H1 (cell line): ENCODE measurements at regions not wholly inside any gene's neighbourhood (a gene's known extent, or its start where the extent isn't known, plus 50 kb on each side); places are given as distances from the start of the nearest gene placed in this dataset.

ENCODE experiments used
- CTCF ChIA-PET: fragments of 300-600 bp; sonication (Branson Sonifier 250); formaldehyde crosslinking; loops from one replicate; lab custom pipeline; 2021; ENCODE audit not compliant: partially characterized antibody; lab: Charles Lee
- POLR2A ChIA-PET: fragments of 300-600 bp; sonication (Branson Sonifier 250); formaldehyde crosslinking; loops from one replicate; lab custom pipeline; 2021; ENCODE audit warnings: inconsistent platforms; ENCODE audit not compliant: partially characterized antibody; lab: Charles Lee
- DNase-seq, 2 experiments: peaks; one replicate each; pipeline versions ENCODE4 v3.0.0 to v3.0.0-alpha.2; 2010 to 2022; ENCODE audit warnings: low spot score in 2 of 2, low read depth in 1 of 2, mixed read lengths in 1 of 2
- FAIRE-seq: peaks from 2 replicates; lab custom pipeline; 2011; peaks lifted over from hg19 to GRCh38; lab: Jason Lieb, UNC
- H2AFZ ChIP-seq: 2 replicates; pipeline ENCODE4 v1.8.1; 2012; ENCODE audit warnings: low read length, inconsistent platforms
- H2AK5ac ChIP-seq: 2 replicates; pipeline ENCODE4 v1.6.1; 2013; ENCODE audit warnings: low read depth, low read length
- H2BK120ac ChIP-seq: replicated peaks from 2 replicates; pipeline ENCODE3; 2013; ENCODE audit warnings: low read depth, low read length, inconsistent platforms
- H2BK12ac ChIP-seq: 2 replicates; pipeline ENCODE4 v1.6.1; 2013; ENCODE audit warnings: low read depth, low read length
- H2BK15ac ChIP-seq: 2 replicates; pipeline ENCODE4 v1.6.1; 2013; ENCODE audit warnings: low read length
- H2BK20ac ChIP-seq: 2 replicates; pipeline ENCODE4 v1.6.1; 2013; ENCODE audit warnings: low read length
- H2BK5ac ChIP-seq: 2 replicates; pipeline ENCODE4 v1.6.1; 2013; ENCODE audit warnings: low read depth, low read length
- H3K14ac ChIP-seq: 2 replicates; pipeline ENCODE4 v1.6.1; 2013; ENCODE audit warnings: inconsistent platforms; ENCODE audit not compliant: insufficient read length
- H3K18ac ChIP-seq: 2 replicates; pipeline ENCODE4 v1.6.1; 2013; ENCODE audit warnings: low read length; ENCODE audit errors: extremely low read depth
- H3K23ac ChIP-seq: 2 replicates; pipeline ENCODE4 v1.6.1; 2013; ENCODE audit warnings: inconsistent platforms; ENCODE audit not compliant: insufficient read length
- H3K23me2 ChIP-seq: 2 replicates; pipeline ENCODE4 v1.6.1; 2013; ENCODE audit warnings: low read depth, low read length
- H3K27ac ChIP-seq: 2 replicates; pipeline ENCODE4 v1.6.1; 2011; ENCODE audit warnings: low read depth, low read length, inconsistent platforms
- H3K27me3 ChIP-seq, 4 experiments: replicated peaks in 1 of 4; 1 replicate in 1 of 4; 2 replicates in 3 of 4; pipeline versions ENCODE4 v1.6.1 to v1.8.1; 2011 to 2013; ENCODE audit warnings: low read length in 3 of 4, mild to moderate bottlenecking in 3 of 4, inconsistent platforms in 2 of 4, mixed read lengths in 2 of 4, moderate library complexity in 1 of 4; ENCODE audit not compliant: control insufficient read depth in 3 of 4, insufficient read depth in 3 of 4; ENCODE audit errors: extremely low read depth in 1 of 4
- H3K36me3 ChIP-seq, 4 experiments: 2 replicates each; pipeline versions ENCODE4 v1.6.1 to v1.8.1; 2011 to 2013; ENCODE audit warnings: mild to moderate bottlenecking in 4 of 4, low read length in 3 of 4, moderate library complexity in 2 of 4, control low read depth in 1 of 4, inconsistent platforms in 1 of 4; ENCODE audit not compliant: insufficient read depth in 4 of 4, control insufficient read depth in 2 of 4
- H3K4ac ChIP-seq: replicated peaks from 2 replicates; pipeline ENCODE3; 2013; ENCODE audit warnings: low read length, low read depth, mixed read lengths, inconsistent platforms; ENCODE audit not compliant: insufficient read length
- H3K4me1 ChIP-seq, 4 experiments: replicated peaks in 1 of 4; 1 replicate in 1 of 4; 2 replicates in 3 of 4; pipeline versions ENCODE4 v1.6.1 to v1.8.1; 2011 to 2013; ENCODE audit warnings: low read length in 3 of 4, inconsistent platforms in 2 of 4, mixed read lengths in 1 of 4; ENCODE audit not compliant: insufficient read depth in 4 of 4, control insufficient read depth in 3 of 4
- H3K4me2 ChIP-seq, 2 experiments: 2 replicates each; pipeline versions ENCODE4 v1.6.1 to v1.8.1; 2011 to 2013; ENCODE audit warnings: low read depth in 2 of 2, low read length in 2 of 2, control low read depth in 1 of 2, inconsistent platforms in 1 of 2, mild to moderate bottlenecking in 1 of 2; ENCODE audit not compliant: insufficient read depth in 1 of 2
- H3K4me3 ChIP-seq, 4 experiments: fragments of 200-600, 300-600 bp in 1 of 4; sonication (generic), shearing (Covaris generic), sonication (Bioruptor Twin) in 1 of 4; 2 replicates each; pipeline versions ENCODE4 v1.5.1 to v1.8.1; 2011 to 2016; ENCODE audit warnings: low read length in 4 of 4, low read depth in 3 of 4, control low read depth in 2 of 4, inconsistent platforms in 2 of 4, mild to moderate bottlenecking in 2 of 4, mixed read lengths in 1 of 4, moderate library complexity in 1 of 4; ENCODE audit not compliant: insufficient read depth in 2 of 4; ENCODE audit errors: extremely low read depth in 1 of 4
- H3K56ac ChIP-seq: replicated peaks from 2 replicates; pipeline ENCODE3; 2013; ENCODE audit warnings: low read depth, mild to moderate bottlenecking, mixed read lengths, low read length, inconsistent platforms; ENCODE audit not compliant: insufficient read length
- H3K79me1 ChIP-seq: 2 replicates; pipeline ENCODE4 v1.6.1; 2013; ENCODE audit warnings: low read depth, low read length, control low read depth
- H3K79me2 ChIP-seq, 2 experiments: 2 replicates each; pipeline versions ENCODE4 v1.6.1 to v1.8.1; 2012 to 2013; ENCODE audit warnings: low read length in 2 of 2, mild to moderate bottlenecking in 2 of 2, inconsistent platforms in 1 of 2; ENCODE audit not compliant: insufficient read depth in 2 of 2, control insufficient read depth in 1 of 2
- H3K9ac ChIP-seq, 4 experiments: replicated peaks in 1 of 4; 1 replicate in 1 of 4; 2 replicates in 3 of 4; pipeline versions ENCODE4 v1.6.1 to v1.8.1; 2011 to 2013; ENCODE audit warnings: low read depth in 3 of 4, low read length in 3 of 4, control low read depth in 2 of 4, mild to moderate bottlenecking in 2 of 4, moderate library complexity in 2 of 4, inconsistent platforms in 1 of 4; ENCODE audit errors: extremely low read depth in 1 of 4
- H3K9me3 ChIP-seq, 2 experiments: 2 replicates each; pipeline versions ENCODE4 v1.6.1 to v1.8.1; 2012 to 2013; ENCODE audit warnings: mild to moderate bottlenecking in 2 of 2, moderate library complexity in 2 of 2, control low read depth in 1 of 2, inconsistent platforms in 1 of 2, low read depth in 1 of 2, low read length in 1 of 2, mixed read lengths in 1 of 2; ENCODE audit not compliant: insufficient read depth in 2 of 2
- H4K20me1 ChIP-seq, 2 experiments: replicated peaks in 1 of 2; 2 replicates each; pipeline versions ENCODE3 to v1.8.1; 2011 to 2013; ENCODE audit warnings: inconsistent platforms in 2 of 2, low read length in 2 of 2, mild to moderate bottlenecking in 1 of 2; ENCODE audit not compliant: insufficient read depth in 2 of 2, control insufficient read depth in 1 of 2
- H4K5ac ChIP-seq: 2 replicates; pipeline ENCODE4 v1.6.1; 2013; ENCODE audit warnings: low read length, low read depth, mixed read lengths, inconsistent platforms; ENCODE audit not compliant: insufficient read length
- H4K8ac ChIP-seq: 2 replicates; pipeline ENCODE4 v1.8.0; 2013; ENCODE audit warnings: mild to moderate bottlenecking, moderate library complexity, low read length, inconsistent platforms; ENCODE audit not compliant: insufficient read depth; ENCODE audit errors: extremely low read depth
- H4K91ac ChIP-seq: replicated peaks from 2 replicates; pipeline ENCODE3; 2013; ENCODE audit warnings: low read length, mixed read lengths, inconsistent platforms; ENCODE audit not compliant: insufficient read length
- ATF2 ChIP-seq: IDR thresholded peaks from 2 replicates; pipeline ENCODE4 v1.6.1; 2012; ENCODE audit warnings: low read length, inconsistent platforms
- ATF3 ChIP-seq: IDR thresholded peaks from 2 replicates; pipeline ENCODE4 v1.6.1; 2011; ENCODE audit warnings: low read depth, mild to moderate bottlenecking, low read length; ENCODE audit not compliant: insufficient read depth
- CEBPB ChIP-seq: IDR thresholded peaks from 2 replicates; pipeline ENCODE4 v1.6.1; 2012; ENCODE audit warnings: low read depth, low read length
- HDAC6 ChIP-seq: IDR thresholded peaks from one replicate; pipeline ENCODE4 v1.7.1; 2012; ENCODE audit warnings: low read depth, mild to moderate bottlenecking, inconsistent platforms, low read length, moderate library complexity
- JUND ChIP-seq: IDR thresholded peaks from 2 replicates; pipeline ENCODE4 v1.6.1; 2011; ENCODE audit warnings: mild to moderate bottlenecking, improper control_type of control experiment, low read length
- PHF8 ChIP-seq: fragments of 200-600 bp; sonication (generic); conservative IDR thresholded peaks from 2 replicates; pipeline ENCODE4 v1.7.1; 2012; ENCODE audit warnings: low read depth, mild to moderate bottlenecking, inconsistent platforms, low read length, moderate library complexity
- POLR2A ChIP-seq, 2 experiments: IDR thresholded peaks; 1 replicate in 1 of 2; 2 replicates in 1 of 2; pipeline ENCODE4 v1.6.1; 2011; ENCODE audit warnings: low read depth in 2 of 2, low read length in 2 of 2, mild to moderate bottlenecking in 2 of 2; ENCODE audit errors: control extremely low read depth in 1 of 2
- POLR2AphosphoS5 ChIP-seq: IDR thresholded peaks from 2 replicates; pipeline ENCODE4 v1.6.1; 2011; ENCODE audit warnings: low read depth, low read length
- RFX5 ChIP-seq: IDR thresholded peaks from 2 replicates; pipeline ENCODE4 v1.6.1; 2011; ENCODE audit warnings: low read depth, low read length, improper control_type of control experiment, borderline replicate concordance
- SP1 ChIP-seq: IDR thresholded peaks from 2 replicates; pipeline ENCODE4 v1.6.1; 2011; ENCODE audit warnings: low read depth, low read length
- TEAD4 ChIP-seq: IDR thresholded peaks from 2 replicates; pipeline ENCODE4 v1.6.1; 2012; ENCODE audit warnings: low read depth, low read length, inconsistent platforms, mixed read lengths
- ZNF274 ChIP-seq: IDR thresholded peaks from 2 replicates; pipeline ENCODE4 v1.7.0; 2012; ENCODE audit warnings: low read length, borderline replicate concordance; ENCODE audit errors: extremely low read depth

DNA sequence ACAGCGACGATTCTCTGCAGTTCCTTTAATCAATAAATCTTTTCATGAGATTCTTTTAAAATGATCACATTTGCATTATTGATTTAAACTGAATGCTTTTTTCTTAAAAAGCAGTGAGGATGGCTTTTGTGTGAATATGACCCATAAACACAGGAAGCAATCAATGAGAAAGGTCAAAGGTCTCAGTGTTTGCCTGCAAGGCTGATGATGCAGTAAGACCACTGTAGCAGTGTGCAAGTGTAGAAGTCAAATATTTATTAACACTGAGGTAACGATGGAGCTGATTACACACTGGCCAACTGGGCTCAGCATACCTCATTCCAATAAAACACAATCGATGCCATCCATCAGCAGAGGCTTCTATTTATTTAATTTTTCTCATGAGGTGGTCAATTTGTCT lies 633.5 kb downstream of the DCDC2C start (continued):
- TF ChIP-seq TEAD4 (no peak), POLR2A (IDR thresholded peaks at IDR 0.05; ENCODE audit: control extremely low read depth in 1 of 2, low read depth in 2 of 2, low read length in 2 of 2) (no peak)
- TF ChIP-seq, all 59 proteins: peak for 0

DNA sequence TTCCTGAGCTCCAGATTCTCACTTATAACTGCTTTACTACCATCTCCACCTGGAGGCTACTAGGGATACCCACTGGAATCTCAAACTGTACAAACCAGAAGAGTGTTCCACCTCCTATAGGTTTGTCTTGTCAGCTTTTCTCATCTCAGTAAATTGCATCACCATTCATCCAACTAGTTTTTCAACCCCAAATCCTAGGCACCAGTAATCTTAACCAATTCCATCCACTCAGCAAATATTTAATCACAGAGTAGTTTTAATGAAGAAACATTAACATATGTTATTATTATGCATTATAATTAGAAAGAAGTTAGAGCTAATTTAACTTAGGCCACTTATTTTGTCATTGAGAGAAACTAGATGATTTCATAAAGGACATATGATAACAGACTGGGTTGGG lies 635.0 kb downstream of the DCDC2C start:
- Histone ChIP-seq H4K20me1 (no peaks in the 10 kb centered on the region), H3K36me3 (no peaks in the 10 kb centered on the region; a peak in 2 of 8 replicates), H2BK15ac (no peak overlapping the region), H3K14ac (no peak overlapping the region), H3K56ac (no peak overlapping the region), H2AFZ (no peak overlapping the region), H3K79me2 (no peaks in the 10 kb centered on the region), H3K27me3 (peaks cover 0 to 2% (median under 1%) of the 10 kb centered on the region in 4 experiments; a peak in 2 of 7 replicates), H3K27ac (no peak overlapping the region), H3K4ac (no peak overlapping the region), H2BK120ac (no peak overlapping the region), H3K4me1 (no peaks in the 10 kb centered on the region; a peak in 1 of 7 replicates), H2BK12ac (no peak overlapping the region), H3K79me1 (no peaks in the 10 kb centered on the region), H2BK20ac (no peak overlapping the region), H3K4me3 (no peak overlapping the region), H3K23me2 (peaks cover 3% of the 10 kb centered on the region; the same call in 1 of the 2 replicates), H3K23ac (no peak overlapping the region), H3K9me3 (0 out of 4 replicates have a peak, but pooled peaks cover 0 to 5% of the 10 kb centered on the region in 2 experiments), H3K18ac (no peak overlapping the region), H4K91ac (no peak overlapping the region), H2AK5ac (no peak overlapping the region), H4K5ac (no peak overlapping the region), H2BK5ac (no peak overlapping the region), H3K4me2 (no peak overlapping the region), H4K8ac (no peak overlapping the region), H3K9ac (no peak overlapping the region)
- CTCF ChIA-PET: interaction anchor here (1.3 to 2.1 kb wide), 3 partner anchors 15 to 610 kb away, joined by 3 to 10 read pairs (median 9); no protein-coding TSS in a partner anchor
- FAIRE-seq: no peak
- no peak for DNase-seq
- POLR2A ChIA-PET: no interaction called here
- no peak for TF ChIP-seq RFX5
- no peak for TF ChIP-seq ZNF274
- TF ChIP-seq JUND: no peak
- TF ChIP-seq ATF3: no peak
- no peak for TF ChIP-seq CEBPB
- TF ChIP-seq HDAC6: no peak
- no peak for TF ChIP-seq SP1
- no peak for TF ChIP-seq ATF2
- no peak for TF ChIP-seq PHF8
- no peak for TF ChIP-seq POLR2AphosphoS5
